K562 (cell line): ENCODE measurements at regions not wholly inside any gene's neighbourhood (a gene's known extent, or its start where the extent isn't known, plus 50 kb on each side); places are given as distances from the start of the nearest gene placed in this dataset.

Source experiments
- SREBF1 ChIP-seq: fragments of 150-350 bp; IDR thresholded peaks from 2 replicates; pipeline ENCODE4 v1.6.1; 2014; ENCODE audit warnings: antibody characterized with exemption, low read depth, low read length, borderline replicate concordance
- THRAP3 ChIP-seq: fragments of 450-650 bp; IDR thresholded peaks from 2 replicates; pipeline ENCODE4 v1.6.1; 2016; ENCODE audit warnings: mild to moderate bottlenecking, inconsistent platforms, borderline replicate concordance
- ZNF347 ChIP-seq: fragments of 450-650 bp; formaldehyde crosslinking; IDR thresholded peaks from 2 replicates; pipeline ENCODE4 v1.4.0; 2020; ENCODE audit warnings: low read depth, mild to moderate bottlenecking, moderate library complexity
- ZNF717 ChIP-seq: fragments of 250-450 bp; sonication (Bioruptor Pico); IDR thresholded peaks from 2 replicates; pipeline ENCODE4 v1.5.0; 2021
- TF ChIP-seq, protein P1 (sequence below): IDR thresholded peaks from 2 replicates; pipeline ENCODE4 v1.6.1; 2014; ENCODE audit warnings: antibody characterized with exemption
- TF ChIP-seq, protein P2 (sequence below): sonication (generic); formaldehyde crosslinking; IDR thresholded peaks from 2 replicates; pipeline ENCODE4 v1.8.1; 2023; ENCODE audit warnings: missing genetic modification reagents, mild to moderate bottlenecking, borderline replicate concordance

DNA sequence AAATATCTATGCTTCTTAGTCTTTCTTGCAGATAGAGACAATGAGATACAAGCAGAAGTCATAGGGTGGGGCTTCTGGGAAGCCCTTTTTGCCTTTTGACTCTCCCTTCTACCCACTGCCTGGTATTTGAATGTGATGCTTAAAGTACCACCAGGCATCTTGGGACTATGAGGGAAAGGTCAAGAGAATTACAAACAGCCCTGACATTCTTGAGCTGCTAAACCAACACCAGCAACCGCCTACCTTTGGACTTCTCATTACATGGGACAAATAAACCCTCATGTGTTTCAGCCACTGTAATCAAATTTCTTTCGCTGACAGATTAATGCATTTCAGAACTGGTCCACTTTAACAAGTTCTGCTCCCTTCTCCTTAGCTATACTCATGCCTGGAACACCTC lies 112.8 kb downstream of the LUZP4 start (continued):
- no peak for TF ChIP-seq THRAP3
- TF ChIP-seq ZNF717: no peak
- no peak for TF ChIP-seq ZNF347
- TF ChIP-seq, protein P1, sequence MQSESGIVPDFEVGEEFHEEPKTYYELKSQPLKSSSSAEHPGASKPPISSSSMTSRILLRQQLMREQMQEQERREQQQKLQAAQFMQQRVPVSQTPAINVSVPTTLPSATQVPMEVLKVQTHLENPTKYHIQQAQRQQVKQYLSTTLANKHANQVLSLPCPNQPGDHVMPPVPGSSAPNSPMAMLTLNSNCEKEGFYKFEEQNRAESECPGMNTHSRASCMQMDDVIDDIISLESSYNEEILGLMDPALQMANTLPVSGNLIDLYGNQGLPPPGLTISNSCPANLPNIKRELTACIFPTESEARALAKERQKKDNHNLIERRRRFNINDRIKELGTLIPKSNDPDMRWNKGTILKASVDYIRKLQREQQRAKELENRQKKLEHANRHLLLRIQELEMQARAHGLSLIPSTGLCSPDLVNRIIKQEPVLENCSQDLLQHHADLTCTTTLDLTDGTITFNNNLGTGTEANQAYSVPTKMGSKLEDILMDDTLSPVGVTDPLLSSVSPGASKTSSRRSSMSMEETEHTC: no peak
- TF ChIP-seq, protein P2, sequence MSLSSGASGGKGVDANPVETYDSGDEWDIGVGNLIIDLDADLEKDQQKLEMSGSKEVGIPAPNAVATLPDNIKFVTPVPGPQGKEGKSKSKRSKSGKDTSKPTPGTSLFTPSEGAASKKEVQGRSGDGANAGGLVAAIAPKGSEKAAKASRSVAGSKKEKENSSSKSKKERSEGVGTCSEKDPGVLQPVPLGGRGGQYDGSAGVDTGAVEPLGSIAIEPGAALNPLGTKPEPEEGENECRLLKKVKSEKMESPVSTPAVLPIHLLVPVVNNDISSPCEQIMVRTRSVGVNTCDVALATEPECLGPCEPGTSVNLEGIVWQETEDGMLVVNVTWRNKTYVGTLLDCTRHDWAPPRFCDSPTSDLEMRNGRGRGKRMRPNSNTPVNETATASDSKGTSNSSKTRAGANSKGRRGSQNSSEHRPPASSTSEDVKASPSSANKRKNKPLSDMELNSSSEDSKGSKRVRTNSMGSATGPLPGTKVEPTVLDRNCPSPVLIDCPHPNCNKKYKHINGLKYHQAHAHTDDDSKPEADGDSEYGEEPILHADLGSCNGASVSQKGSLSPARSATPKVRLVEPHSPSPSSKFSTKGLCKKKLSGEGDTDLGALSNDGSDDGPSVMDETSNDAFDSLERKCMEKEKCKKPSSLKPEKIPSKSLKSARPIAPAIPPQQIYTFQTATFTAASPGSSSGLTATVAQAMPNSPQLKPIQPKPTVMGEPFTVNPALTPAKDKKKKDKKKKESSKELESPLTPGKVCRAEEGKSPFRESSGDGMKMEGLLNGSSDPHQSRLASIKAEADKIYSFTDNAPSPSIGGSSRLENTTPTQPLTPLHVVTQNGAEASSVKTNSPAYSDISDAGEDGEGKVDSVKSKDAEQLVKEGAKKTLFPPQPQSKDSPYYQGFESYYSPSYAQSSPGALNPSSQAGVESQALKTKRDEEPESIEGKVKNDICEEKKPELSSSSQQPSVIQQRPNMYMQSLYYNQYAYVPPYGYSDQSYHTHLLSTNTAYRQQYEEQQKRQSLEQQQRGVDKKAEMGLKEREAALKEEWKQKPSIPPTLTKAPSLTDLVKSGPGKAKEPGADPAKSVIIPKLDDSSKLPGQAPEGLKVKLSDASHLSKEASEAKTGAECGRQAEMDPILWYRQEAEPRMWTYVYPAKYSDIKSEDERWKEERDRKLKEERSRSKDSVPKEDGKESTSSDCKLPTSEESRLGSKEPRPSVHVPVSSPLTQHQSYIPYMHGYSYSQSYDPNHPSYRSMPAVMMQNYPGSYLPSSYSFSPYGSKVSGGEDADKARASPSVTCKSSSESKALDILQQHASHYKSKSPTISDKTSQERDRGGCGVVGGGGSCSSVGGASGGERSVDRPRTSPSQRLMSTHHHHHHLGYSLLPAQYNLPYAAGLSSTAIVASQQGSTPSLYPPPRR (CRISPR knock-in tag): no peak
- no peak for TF ChIP-seq SREBF1
